ENCODE measurements at regions not wholly inside any gene's neighbourhood (a gene's known extent, or its start where the extent isn't known, plus 50 kb on each side); places are given as distances from the start of the nearest gene placed in this dataset.
"Not testable (repeated sequence)": the region's sequence is repeated elsewhere in the genome, so short reads cannot be mapped to it uniquely, and the experiment has no call there.

- Histone ChIP-seq H3K4me3 (ENCODE audit: low read depth in 1 of 3, low read length in 3 of 3) (no peak overlapping the region), H3K36me3 (ENCODE audit: control insufficient read depth in 4 of 4, insufficient read depth in 3 of 4, low read depth in 1 of 4, low read length in 3 of 4) (no peaks in the 10 kb centered on the region), H3K27me3 (ENCODE audit: control insufficient read depth in 4 of 4, insufficient read depth in 4 of 4, low read length in 3 of 4) (no peaks in the 10 kb centered on the region), H3K9me3 (ENCODE audit: control insufficient read depth in 4 of 4, low read length in 3 of 4) (no peaks in the 10 kb centered on the region), H3K27ac (ENCODE audit: low read depth in 1 of 2, low read length in 2 of 2) (no peak overlapping the region), H3K4me1 (ENCODE audit: control insufficient read depth in 4 of 4, insufficient read depth in 4 of 4, low read length in 3 of 4) (no peaks in the 10 kb centered on the region), H3K9ac (ENCODE audit: low read depth in 1 of 2, low read length in 2 of 2) (no peak overlapping the region)
- no peak for TF ChIP-seq RAD21 (IDR thresholded peaks at IDR 0.05)
- TF ChIP-seq SP1 (IDR thresholded peaks at IDR 0.05): no peak
- TF ChIP-seq FOXA2 (IDR thresholded peaks at IDR 0.05): no peak
- no peak for TF ChIP-seq EGR1 (IDR thresholded peaks at IDR 0.05; ENCODE audit: low read depth in 2 of 2)
- no peak for TF ChIP-seq GABPA (IDR thresholded peaks at IDR 0.05 in 1 of 2, conservative IDR thresholded peaks at IDR 0.05 in 1 of 2)
- TF ChIP-seq FOXA1 (IDR thresholded peaks at IDR 0.05): no peak
- no peak for TF ChIP-seq HNF4A (conservative IDR thresholded peaks at IDR 0.05)
- no peak for TF ChIP-seq CTCF (IDR thresholded peaks at IDR 0.05; ENCODE audit: low read depth, low read length, missing input control)
- TF ChIP-seq JUND (IDR thresholded peaks at IDR 0.05): no peak
- no peak for TF ChIP-seq MAX (IDR thresholded peaks at IDR 0.05)
- TF ChIP-seq YY1 (IDR thresholded peaks at IDR 0.05): no peak
- no peak for TF ChIP-seq ZBTB33 (IDR thresholded peaks at IDR 0.05)
- DNase-seq (ENCODE audit: low spot score): no peak
- WGBS: 93% methylated on average over 10 of the region's 10 CpGs
These were observed 113.5 kb upstream of the PITX1 start for GRCh38 chr5:135147294-135148090.

- no peaks in the 10 kb centered on the region for H3K4me1 ChIP-seq (ENCODE audit: control insufficient read depth in 4 of 4, insufficient read depth in 4 of 4, low read length in 3 of 4)
- no peaks in the 10 kb centered on the region for H3K27me3 ChIP-seq (ENCODE audit: control insufficient read depth in 4 of 4, insufficient read depth in 4 of 4, low read length in 3 of 4)
- H3K27ac ChIP-seq (ENCODE audit: low read depth in 1 of 2, low read length in 2 of 2): no peak overlapping the region
- no peak for DNase-seq (ENCODE audit: low spot score)
- no peaks in the 10 kb centered on the region for H3K36me3 ChIP-seq (ENCODE audit: control insufficient read depth in 4 of 4, insufficient read depth in 3 of 4, low read depth in 1 of 4, low read length in 3 of 4)
- H3K9ac ChIP-seq (ENCODE audit: low read depth in 1 of 2, low read length in 2 of 2): no peak overlapping the region
- no peak overlapping the region for H3K4me3 ChIP-seq (ENCODE audit: low read depth in 1 of 3, low read length in 3 of 3)
- no peaks in the 10 kb centered on the region for H3K9me3 ChIP-seq (ENCODE audit: control insufficient read depth in 4 of 4, low read length in 3 of 4)
- WGBS: 63% methylated on average over 2 of the region's 2 CpGs
- no peak for TF ChIP-seq RAD21 (IDR thresholded peaks at IDR 0.05)
These were observed 112.0 kb upstream of the PITX1 start for GRCh38 chr5:135145985-135146384.

- 76% methylated on average over 4 of the region's 4 CpGs for WGBS
These were observed 109.7 kb upstream of the PITX1 start for GRCh38 chr5:135143682-135144081.

More at GRCh38 chr5:135143682-135144081, 109.7 kb upstream of the PITX1 start:
- H3K9ac ChIP-seq (ENCODE audit: low read depth in 1 of 2, low read length in 2 of 2); H3K36me3 ChIP-seq (ENCODE audit: control insufficient read depth in 4 of 4, insufficient read depth in 3 of 4, low read depth in 1 of 4, low read length in 3 of 4); H3K4me3 ChIP-seq (ENCODE audit: low read depth in 1 of 3, low read length in 3 of 3); DNase-seq (ENCODE audit: low spot score); H3K27ac ChIP-seq (ENCODE audit: low read depth in 1 of 2, low read length in 2 of 2); H3K9me3 ChIP-seq (ENCODE audit: control insufficient read depth in 4 of 4, low read length in 3 of 4); H3K4me1 ChIP-seq (ENCODE audit: control insufficient read depth in 4 of 4, insufficient read depth in 4 of 4, low read length in 3 of 4); H3K27me3 ChIP-seq (ENCODE audit: control insufficient read depth in 4 of 4, insufficient read depth in 4 of 4, low read length in 3 of 4): not testable (repeated sequence)

Data from liver (tissue), 8 donors.